ENCODE measurements at regions not wholly inside any gene's neighbourhood (a gene's known extent, or its start where the extent isn't known, plus 50 kb on each side); places are given as distances from the start of the nearest gene placed in this dataset.
A peak's percentile ranks its signal among the peaks of the same experiment; 100 is the strongest.
"Not testable (repeated sequence)": the region's sequence is repeated elsewhere in the genome, so short reads cannot be mapped to it uniquely, and the experiment has no call there.

DNA sequence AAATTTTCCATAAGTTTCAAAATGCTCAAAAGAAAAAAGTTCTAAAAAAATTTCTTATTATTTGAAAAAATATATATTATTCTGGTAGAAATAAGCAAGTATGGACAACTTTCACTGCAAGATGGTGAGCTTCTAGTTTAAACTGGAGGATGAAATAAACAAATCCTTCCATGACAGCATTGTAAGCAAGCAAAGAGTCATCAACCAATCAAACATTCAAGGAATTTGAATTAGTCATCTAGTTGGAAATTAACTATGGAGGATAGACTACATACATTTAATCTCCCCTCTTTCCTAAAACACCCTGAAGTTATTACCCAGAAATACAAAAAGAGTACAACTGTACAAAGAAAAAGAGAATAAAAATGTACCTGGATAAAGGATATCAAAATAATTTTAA is 51.0 kb upstream of the IRX5 start:
- no peak overlapping the region for H3K27ac ChIP-seq
- no peaks in the 10 kb centered on the region for H3K4me1 ChIP-seq (replicated peaks in 1 of 2)
- no peak overlapping the region for H3K4me3 ChIP-seq
- ATAC-seq (replicated peaks in 6 of 8), result no peak
- in situ Hi-C loops (cut with MboI; ENCODE audit: low pct_unique_long_range_greater_than_20kb in 2 of 9, low sequenced_read_pairs in 9 of 9, unreplicated experiment in 9 of 9), result no loop called here

GRCh38 chr16:54878301-54878700 is 52.4 kb upstream of the IRX5 start:
- Histone ChIP-seq H3K4me1 (replicated peaks in 1 of 2) (no peaks in the 10 kb centered on the region), H3K27ac (no peak overlapping the region), H3K4me3 (no peak overlapping the region)
- 0 to 100% (median 78%) methylated on average over 1 of the region's 1 CpG; no CpG with 5 or more reads in 1 of the 10 experiments for WGBS, 10 experiments
- in situ Hi-C loops (cut with MboI; ENCODE audit: low pct_unique_long_range_greater_than_20kb in 2 of 9, low sequenced_read_pairs in 9 of 9, unreplicated experiment in 9 of 9), result no loop called here
- ATAC-seq (replicated peaks in 6 of 8), result no peak

DNA sequence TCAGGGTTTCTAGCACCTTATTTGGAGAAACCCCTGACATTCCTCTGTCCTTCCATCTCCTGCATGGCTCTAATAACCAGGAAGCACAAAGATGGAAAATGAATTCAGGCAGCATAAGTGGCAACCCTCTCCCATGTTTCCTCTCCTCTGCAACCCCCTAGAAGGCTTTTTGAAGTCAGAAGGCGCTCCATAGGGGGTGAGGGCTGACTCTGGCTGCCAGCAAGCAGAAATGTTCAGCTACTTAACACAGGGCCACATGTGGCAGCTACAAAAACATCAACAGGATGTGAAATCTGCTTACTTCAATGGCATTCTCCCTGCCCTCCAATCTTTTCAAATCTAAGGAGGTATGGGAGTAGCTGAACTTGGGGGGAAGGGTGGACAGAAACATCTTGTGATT is 55.2 kb upstream of the IRX5 start:
- ATAC-seq (replicated peaks in 6 of 8), result no peak
- Histone ChIP-seq H3K4me1 (replicated peaks in 1 of 2) (no peaks in the 10 kb centered on the region), H3K27ac (no peak overlapping the region), H3K4me3 (no peak overlapping the region)
- in situ Hi-C loops (cut with MboI; ENCODE audit: low pct_unique_long_range_greater_than_20kb in 2 of 9, low sequenced_read_pairs in 9 of 9, unreplicated experiment in 9 of 9), result no loop called here
- 29 to 100% (median 83%) methylated on average over 1 of the region's 1 CpG; no CpG with 5 or more reads in 4 of the 10 experiments for WGBS, 10 experiments

GRCh38 chr16:54873716-54874373 is 56.8 kb upstream of the IRX5 start:
- in situ Hi-C loops (cut with MboI; ENCODE audit: low pct_unique_long_range_greater_than_20kb in 2 of 9, low sequenced_read_pairs in 9 of 9, unreplicated experiment in 9 of 9); ATAC-seq (replicated peaks in 6 of 8); H3K27ac ChIP-seq; H3K4me3 ChIP-seq; H3K4me1 ChIP-seq (replicated peaks in 1 of 2): not testable (repeated sequence)
- 35 to 100% (median 94%) methylated on average over 1 to 11 of the region's 12 CpGs; no CpG with 5 or more reads in 1 of the 10 experiments for WGBS, 10 experiments

DNA sequence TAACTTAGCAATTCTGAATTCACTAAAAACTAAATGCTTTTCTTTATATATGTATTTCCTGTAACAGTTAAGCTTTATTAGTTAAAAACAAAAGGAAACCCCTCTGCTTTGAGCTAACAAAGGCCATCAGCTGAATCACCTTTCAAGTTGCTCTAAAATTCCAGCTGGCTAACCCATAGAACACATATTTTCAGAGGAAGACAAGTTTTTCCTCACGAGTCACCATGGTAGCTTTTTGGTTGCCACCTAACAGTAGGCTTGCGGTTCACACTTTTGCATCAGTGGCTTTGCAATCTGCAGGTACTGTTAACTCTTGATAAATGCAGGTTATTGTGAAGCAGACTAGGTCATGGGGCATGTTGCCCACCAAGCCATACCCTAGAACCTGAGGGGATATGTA is 57.6 kb upstream of the IRX5 start:
- in situ Hi-C loops (cut with MboI; ENCODE audit: low pct_unique_long_range_greater_than_20kb in 2 of 9, low sequenced_read_pairs in 9 of 9, unreplicated experiment in 9 of 9), result no loop called here
- ATAC-seq (replicated peaks in 6 of 8), result no peak
- WGBS, 10 experiments, result 58 to 100% (median 86%) methylated on average over 1 to 2 of the region's 2 CpGs; no CpG with 5 or more reads in 4 of the 10 experiments
- Histone ChIP-seq H3K27ac (no peak overlapping the region), H3K4me1 (replicated peaks in 1 of 2) (no peaks in the 10 kb centered on the region), H3K4me3 (no peak overlapping the region)

GRCh38 chr16:54870151-54870550 is 60.5 kb upstream of the IRX5 start:
- ATAC-seq (replicated peaks in 6 of 8), result no peak
- Histone ChIP-seq H3K4me3 (no peak overlapping the region), H3K4me1 (replicated peaks in 1 of 2) (no peaks in the 10 kb centered on the region), H3K27ac (no peak overlapping the region)
- WGBS, 10 experiments, result 21 to 100% (median 91%) methylated on average over 1 to 2 of the region's 2 CpGs; no CpG with 5 or more reads in 2 of the 10 experiments
- in situ Hi-C loops (cut with MboI; ENCODE audit: low pct_unique_long_range_greater_than_20kb in 2 of 9, low sequenced_read_pairs in 9 of 9, unreplicated experiment in 9 of 9), result no loop called here

DNA sequence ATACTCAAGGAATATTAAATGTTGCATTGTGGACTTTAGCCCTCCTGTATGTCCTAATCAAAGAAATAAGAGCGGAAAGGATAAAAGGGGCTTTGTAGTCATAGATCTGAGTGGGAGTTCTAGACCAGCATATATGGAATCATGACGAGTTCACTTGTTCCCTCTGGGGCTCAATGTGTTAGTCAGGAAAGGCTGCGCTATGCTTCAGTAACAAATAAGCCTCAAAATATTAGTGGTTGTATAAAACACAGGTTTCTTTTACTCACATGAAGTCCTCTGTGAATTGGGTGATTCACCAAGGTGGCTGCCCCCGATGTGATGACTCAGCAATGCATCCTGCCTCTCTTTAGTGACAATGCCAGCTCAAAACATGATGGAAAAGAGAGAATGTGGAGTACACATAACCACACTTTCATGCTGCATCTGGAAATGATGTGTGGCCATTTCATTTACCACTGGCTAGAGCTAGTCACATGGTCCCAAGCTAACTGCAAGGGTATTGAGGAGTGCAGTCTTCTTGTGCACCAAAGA is 63.3 kb upstream of the IRX5 start:
- in situ Hi-C loops (cut with MboI; ENCODE audit: low pct_unique_long_range_greater_than_20kb in 2 of 9, low sequenced_read_pairs in 9 of 9, unreplicated experiment in 9 of 9), result no loop called here
- ATAC-seq (replicated peaks in 6 of 8), result no peak
- no peaks in the 10 kb centered on the region for H3K4me1 ChIP-seq (replicated peaks in 1 of 2)
- H3K27ac ChIP-seq, result no peak overlapping the region
- H3K4me3 ChIP-seq, result no peak overlapping the region
- WGBS, 10 experiments, result 42 to 92% (median 76%) methylated on average over 2 to 4 of the region's 4 CpGs; no CpG with 5 or more reads in 2 of the 10 experiments

- Histone ChIP-seq H3K27ac (no peak overlapping the region), H3K4me1 (replicated peaks in 1 of 2) (no peaks in the 10 kb centered on the region), H3K4me3 (no peak overlapping the region)
- 34 to 100% (median 77%) methylated on average over 1 to 6 of the region's 9 CpGs; no CpG with 5 or more reads in 4 of the 10 experiments for WGBS, 10 experiments
- in situ Hi-C loops (cut with MboI; ENCODE audit: low pct_unique_long_range_greater_than_20kb in 2 of 9, low sequenced_read_pairs in 9 of 9, unreplicated experiment in 9 of 9), result no loop called here
- peak in 1 of 8 experiments; percentile 40 for ATAC-seq (replicated peaks in 6 of 8)
Observed at GRCh38 chr16:54862529-54862928, 68.1 kb upstream of the IRX5 start.

- Histone ChIP-seq H3K27ac (no peak overlapping the region), H3K4me3 (no peak overlapping the region), H3K4me1 (replicated peaks in 1 of 2) (no peaks in the 10 kb centered on the region)
- in situ Hi-C loops (cut with MboI; ENCODE audit: low pct_unique_long_range_greater_than_20kb in 2 of 9, low sequenced_read_pairs in 9 of 9, unreplicated experiment in 9 of 9), result no loop called here
- 6 to 100% (median 89%) methylated on average over 1 to 2 of the region's 2 CpGs; no CpG with 5 or more reads in 1 of the 10 experiments for WGBS, 10 experiments
- ATAC-seq (replicated peaks in 6 of 8), result no peak
Observed at GRCh38 chr16:54856871-54857270, 73.8 kb upstream of the IRX5 start.

DNA sequence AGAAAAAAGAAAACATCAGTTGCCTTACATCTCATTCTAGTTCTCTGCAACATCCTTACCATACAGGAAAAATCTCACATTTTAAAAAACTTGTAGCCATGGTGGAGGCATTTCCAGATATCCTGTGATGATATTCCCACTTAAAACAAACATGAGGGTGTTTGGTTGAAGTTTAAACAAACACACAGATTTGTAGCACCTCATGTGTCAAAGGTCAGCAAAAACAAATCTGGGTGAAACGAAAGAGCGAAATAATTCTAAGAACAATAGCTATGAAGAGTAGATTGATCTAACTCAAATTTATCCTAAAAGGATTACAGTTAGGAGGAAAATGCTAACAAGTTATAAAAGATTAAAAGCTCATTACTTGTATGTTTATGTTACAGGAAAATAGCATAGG is 83.1 kb upstream of the IRX5 start:
- Histone ChIP-seq H3K4me3 (no peak overlapping the region), H3K27ac (no peak overlapping the region), H3K4me1 (replicated peaks in 1 of 2) (peaks cover 2 to 12% of the 10 kb centered on the region in 2 donors)
- WGBS, 10 experiments, result 0 to 94% (median 76%) methylated on average over 2 of the region's 2 CpGs; no CpG with 5 or more reads in 1 of the 10 experiments
- in situ Hi-C loops (cut with MboI; ENCODE audit: low pct_unique_long_range_greater_than_20kb in 2 of 9, low sequenced_read_pairs in 9 of 9, unreplicated experiment in 9 of 9), result no loop called here
- ATAC-seq (replicated peaks in 6 of 8), result no peak

- ATAC-seq (replicated peaks in 6 of 8), result peak in 5 of 8 experiments; percentile 90 to 96 (median 92)
- H3K27ac ChIP-seq, result no peak overlapping the region
- H3K4me3 ChIP-seq, result no peak overlapping the region
- in situ Hi-C loops (cut with MboI; ENCODE audit: low pct_unique_long_range_greater_than_20kb in 2 of 9, low sequenced_read_pairs in 9 of 9, unreplicated experiment in 9 of 9), result no loop called here
- peaks cover 2 to 12% of the 10 kb centered on the region in 2 donors for H3K4me1 ChIP-seq (replicated peaks in 1 of 2)
- 40 to 95% (median 80%) methylated on average over 1 to 5 of the region's 5 CpGs; no CpG with 5 or more reads in 1 of the 10 experiments for WGBS, 10 experiments
Observed at GRCh38 chr16:54847207-54847606, 83.5 kb upstream of the IRX5 start.

DNA sequence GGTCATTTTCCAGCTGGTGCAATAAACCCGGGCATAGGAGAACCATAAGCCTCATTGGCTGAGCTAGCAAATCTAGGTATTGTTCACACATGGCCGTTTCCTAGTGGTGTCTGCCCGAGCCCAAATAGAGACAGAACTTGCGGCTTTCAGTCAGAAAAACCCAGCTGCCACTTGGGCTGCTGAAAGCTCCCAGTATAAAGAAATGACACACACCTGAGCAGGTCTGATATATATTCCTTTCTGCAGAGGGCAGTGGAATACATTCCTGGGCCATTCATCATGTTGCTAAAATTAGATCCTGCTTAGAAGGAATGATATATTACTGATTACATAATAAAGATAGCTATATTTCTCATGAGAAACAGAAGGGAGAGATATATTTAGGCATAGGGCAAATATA is 83.9 kb upstream of the IRX5 start:
- ATAC-seq (replicated peaks in 6 of 8), result peak in 5 of 8 experiments; percentile 80 to 88 (median 88)
- Histone ChIP-seq H3K4me3 (no peak overlapping the region), H3K27ac (no peak overlapping the region), H3K4me1 (replicated peaks in 1 of 2) (peaks cover 2 to 12% of the 10 kb centered on the region in 2 donors)
- in situ Hi-C loops (cut with MboI; ENCODE audit: low pct_unique_long_range_greater_than_20kb in 2 of 9, low sequenced_read_pairs in 9 of 9, unreplicated experiment in 9 of 9), result no loop called here
- WGBS, 10 experiments, result 28 to 100% (median 85%) methylated on average over 1 to 4 of the region's 4 CpGs; no CpG with 5 or more reads in 2 of the 10 experiments

- Histone ChIP-seq H3K4me1 (replicated peaks in 1 of 2) (peaks cover 2 to 12% of the 10 kb centered on the region in 2 donors), H3K27ac (no peak overlapping the region), H3K4me3 (no peak overlapping the region)
- no peak for ATAC-seq (replicated peaks in 6 of 8)
- WGBS, 10 experiments, result 40 to 100% (median 82%) methylated on average over 1 of the region's 1 CpG; no CpG with 5 or more reads in 5 of the 10 experiments
- in situ Hi-C loops (cut with MboI; ENCODE audit: low pct_unique_long_range_greater_than_20kb in 2 of 9, low sequenced_read_pairs in 9 of 9, unreplicated experiment in 9 of 9), result no loop called here
Observed at GRCh38 chr16:54843424-54843750, 87.3 kb upstream of the IRX5 start.
